Mammary epithelial cell (primary cell): ENCODE measurements at regions not wholly inside any gene's neighbourhood (a gene's known extent, or its start where the extent isn't known, plus 50 kb on each side); places are given as distances from the start of the nearest gene placed in this dataset.

Experiments
- EZH2 ChIP-seq: IDR thresholded peaks from 2 replicates; pipeline ENCODE4 v1.6.1; 2012; ENCODE audit warnings: low read length, inconsistent platforms, borderline replicate concordance
- TF ChIP-seq, protein P1 (sequence below), 2 donors: IDR thresholded peaks in 1 of 2; conservative IDR thresholded peaks in 1 of 2; 2 replicates each; pipeline ENCODE4 v1.5.1; 2011 to 2012; ENCODE audit warnings: inconsistent platforms in 2 of 2, low read length in 2 of 2, mild to moderate bottlenecking in 2 of 2, control low read depth in 1 of 2, low read depth in 1 of 2; ENCODE audit not compliant: insufficient read depth in 1 of 2; ENCODE audit errors: extremely low read depth in 1 of 2

DNA sequence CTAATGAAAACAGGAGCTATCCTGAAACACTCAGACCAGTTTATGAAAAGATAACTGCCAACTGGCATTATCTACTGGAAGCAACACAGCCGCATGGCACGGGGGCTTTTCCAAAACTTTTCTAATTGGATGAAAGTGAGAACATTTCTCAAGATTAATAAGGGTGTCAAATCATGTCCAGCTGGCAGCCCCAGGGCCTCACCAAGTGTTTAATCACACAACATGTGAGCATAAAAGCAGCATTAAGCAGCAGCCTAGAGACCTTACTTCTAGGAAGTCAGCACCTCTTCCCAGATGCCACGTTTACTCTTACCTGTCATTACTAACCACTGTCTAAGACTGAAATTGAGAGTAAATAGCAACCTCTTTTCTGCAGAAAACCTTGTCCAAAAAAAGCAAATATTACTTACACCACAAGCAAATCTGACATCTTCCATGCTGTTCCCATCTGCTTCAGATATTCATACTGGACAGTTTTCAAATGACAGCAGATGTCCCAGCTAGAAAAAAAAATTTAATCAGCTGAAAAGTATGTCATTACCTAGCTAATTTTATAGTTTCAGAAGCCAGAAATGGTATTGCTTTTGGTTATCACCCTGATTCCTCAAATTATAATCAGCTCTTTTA, 341.5 kb upstream of the ZP4 start:
- TF ChIP-seq, protein P1, sequence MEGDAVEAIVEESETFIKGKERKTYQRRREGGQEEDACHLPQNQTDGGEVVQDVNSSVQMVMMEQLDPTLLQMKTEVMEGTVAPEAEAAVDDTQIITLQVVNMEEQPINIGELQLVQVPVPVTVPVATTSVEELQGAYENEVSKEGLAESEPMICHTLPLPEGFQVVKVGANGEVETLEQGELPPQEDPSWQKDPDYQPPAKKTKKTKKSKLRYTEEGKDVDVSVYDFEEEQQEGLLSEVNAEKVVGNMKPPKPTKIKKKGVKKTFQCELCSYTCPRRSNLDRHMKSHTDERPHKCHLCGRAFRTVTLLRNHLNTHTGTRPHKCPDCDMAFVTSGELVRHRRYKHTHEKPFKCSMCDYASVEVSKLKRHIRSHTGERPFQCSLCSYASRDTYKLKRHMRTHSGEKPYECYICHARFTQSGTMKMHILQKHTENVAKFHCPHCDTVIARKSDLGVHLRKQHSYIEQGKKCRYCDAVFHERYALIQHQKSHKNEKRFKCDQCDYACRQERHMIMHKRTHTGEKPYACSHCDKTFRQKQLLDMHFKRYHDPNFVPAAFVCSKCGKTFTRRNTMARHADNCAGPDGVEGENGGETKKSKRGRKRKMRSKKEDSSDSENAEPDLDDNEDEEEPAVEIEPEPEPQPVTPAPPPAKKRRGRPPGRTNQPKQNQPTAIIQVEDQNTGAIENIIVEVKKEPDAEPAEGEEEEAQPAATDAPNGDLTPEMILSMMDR (conservative IDR thresholded peaks at IDR 0.05 in 1 of 2, IDR thresholded peaks at IDR 0.05 in 1 of 2; ENCODE audit: extremely low read depth in 1 of 2, insufficient read depth in 1 of 2, low read depth in 1 of 2, low read length in 2 of 2): no peak
- TF ChIP-seq EZH2: no peak
